ENCODE measurements at regions not wholly inside any gene's neighbourhood (a gene's known extent, or its start where the extent isn't known, plus 50 kb on each side); places are given as distances from the start of the nearest gene placed in this dataset.

DNA sequence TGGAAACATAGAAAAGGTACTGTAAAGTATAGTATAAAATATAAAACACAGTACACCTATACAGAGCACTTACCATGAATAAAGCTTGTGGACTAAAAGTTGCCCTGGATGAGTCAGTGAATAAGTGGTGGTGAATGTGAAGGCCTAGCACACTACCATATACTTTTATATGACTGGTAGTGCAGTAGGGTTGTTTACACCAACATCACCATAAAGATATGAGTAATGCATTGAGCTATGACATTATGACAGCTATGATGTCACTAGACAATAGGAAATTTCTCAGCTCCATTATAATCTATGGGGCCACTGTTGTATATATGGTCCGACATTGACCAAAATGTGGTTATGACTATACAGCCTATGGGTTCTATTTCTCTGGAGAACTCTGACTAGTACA lies 291.8 kb upstream of the ACTBL2 start:
- H3K9me3 ChIP-seq (ENCODE audit: insufficient read depth in 2 of 2, low read depth in 1 of 2, low read length in 1 of 2): no peaks in the 10 kb centered on the region
- no peak overlapping the region for H3K4ac ChIP-seq (replicated peaks; ENCODE audit: insufficient read length, low read depth, low read length)
- no peak overlapping the region for H2BK120ac ChIP-seq (replicated peaks; ENCODE audit: low read depth, low read length)
- H2AFZ ChIP-seq (ENCODE audit: low read length): no peak overlapping the region
- H3K4me1 ChIP-seq (replicated peaks in 1 of 4; ENCODE audit: control insufficient read depth in 3 of 4, insufficient read depth in 4 of 4, low read length in 3 of 4): no peaks in the 10 kb centered on the region
- 81% methylated on average over 1 of the region's 1 CpG; no CpG with 5 or more reads in 1 of the 2 experiments for WGBS, 2 experiments (ENCODE audit: extremely low coverage in 1 of 2, insufficient coverage in 1 of 2, insufficient read length in 1 of 2, insufficient replicate concordance in 2 of 2, low coverage in 1 of 2, low lambda C conversion rate in 2 of 2, missing lambda C conversion rate in 1 of 2)
- H4K5ac ChIP-seq (ENCODE audit: insufficient read length, low read depth, low read length): no peak overlapping the region
- H3K9ac ChIP-seq (replicated peaks in 1 of 4; ENCODE audit: extremely low read depth in 1 of 4, low read depth in 3 of 4, low read length in 3 of 4): no peak overlapping the region
- no peaks in the 10 kb centered on the region for H3K23me2 ChIP-seq (ENCODE audit: low read depth, low read length)
- H3K56ac ChIP-seq (replicated peaks; ENCODE audit: insufficient read length, low read depth, low read length): no peak overlapping the region
- H4K20me1 ChIP-seq (replicated peaks in 1 of 2; ENCODE audit: control insufficient read depth in 1 of 2, insufficient read depth in 2 of 2, low read length in 2 of 2): no peaks in the 10 kb centered on the region
- no peak overlapping the region for H2BK12ac ChIP-seq (ENCODE audit: low read depth, low read length)
- H3K23ac ChIP-seq (ENCODE audit: insufficient read length): no peak overlapping the region
- no peak overlapping the region for H2BK5ac ChIP-seq (ENCODE audit: low read depth, low read length)
- no peaks in the 10 kb centered on the region for H3K79me1 ChIP-seq (ENCODE audit: low read depth, low read length)
- no peaks in the 10 kb centered on the region for H3K27me3 ChIP-seq (replicated peaks in 1 of 4; ENCODE audit: control insufficient read depth in 3 of 4, extremely low read depth in 1 of 4, insufficient read depth in 3 of 4, low read length in 3 of 4)
- H3K4me2 ChIP-seq (ENCODE audit: insufficient read depth in 1 of 2, low read depth in 2 of 2, low read length in 2 of 2): no peak overlapping the region
- no peak overlapping the region for H3K4me3 ChIP-seq (ENCODE audit: extremely low read depth in 1 of 4, insufficient read depth in 2 of 4, low read depth in 3 of 4, low read length in 4 of 4)
- H2AK5ac ChIP-seq (ENCODE audit: low read depth, low read length): no peak overlapping the region
- no peak for FAIRE-seq
- no peak for DNase-seq (ENCODE audit: low read depth in 1 of 2, low spot score in 2 of 2)
- H2BK20ac ChIP-seq (ENCODE audit: low read length): no peak overlapping the region
- H3K36me3 ChIP-seq (ENCODE audit: control insufficient read depth in 2 of 4, insufficient read depth in 4 of 4, low read length in 3 of 4): no peaks in the 10 kb centered on the region
- no peak overlapping the region for H4K91ac ChIP-seq (replicated peaks; ENCODE audit: insufficient read length, low read length)
- H3K18ac ChIP-seq (ENCODE audit: extremely low read depth, low read length): no peak overlapping the region
- H3K27ac ChIP-seq (ENCODE audit: low read depth, low read length): no peak overlapping the region
- H3K14ac ChIP-seq (ENCODE audit: insufficient read length): no peak overlapping the region
- POLR2A ChIA-PET (ENCODE audit: partially characterized antibody): interaction anchor here (1.0 kb wide), 1 partner anchor 686 kb away, joined by 3 read pairs; no protein-coding TSS in a partner anchor
- no peaks in the 10 kb centered on the region for H3K79me2 ChIP-seq (ENCODE audit: control insufficient read depth in 1 of 2, insufficient read depth in 2 of 2, low read length in 2 of 2)
- no peak overlapping the region for H2BK15ac ChIP-seq (ENCODE audit: low read length)
- CTCF ChIA-PET (ENCODE audit: partially characterized antibody): interaction anchor here (0.7 to 2.3 kb wide), 11 partner anchors 8 to 689 kb away, joined by 3 to 9 read pairs (median 4); no protein-coding TSS in a partner anchor
- no peak overlapping the region for H4K8ac ChIP-seq (ENCODE audit: extremely low read depth, insufficient read depth, low read length)
- no peak for TF ChIP-seq CHD2 (IDR thresholded peaks at IDR 0.05; ENCODE audit: low read length)
- no peak for TF ChIP-seq CBX5 (IDR thresholded peaks at IDR 0.05; ENCODE audit: low read depth, low read length)
- no peak for TF ChIP-seq SAP30 (IDR thresholded peaks at IDR 0.05; ENCODE audit: insufficient read depth, insufficient replicate concordance, low read length)

All from H1 (cell line).